OCI-LY1 (cell line): ENCODE measurements at regions not wholly inside any gene's neighbourhood (a gene's known extent, or its start where the extent isn't known, plus 50 kb on each side); places are given as distances from the start of the nearest gene placed in this dataset.

Experiments
- H2AFZ ChIP-seq: fragments of 200-600 bp; sonication (generic), shearing (Covaris generic); 2 replicates; pipeline ENCODE4 v1.6.0; 2014; ENCODE audit warnings: antibody characterized with exemption, mild to moderate bottlenecking, low read length
- H3F3A ChIP-seq: fragments of 200-600 bp; sonication (generic), shearing (Covaris generic); 2 replicates; pipeline ENCODE4 v1.6.0; 2014; ENCODE audit warnings: mild to moderate bottlenecking, antibody characterized with exemption, low read length, moderate library complexity; ENCODE audit not compliant: insufficient read depth
- H3K27ac ChIP-seq: fragments of 200-600 bp; sonication (generic); 2 replicates; pipeline ENCODE4 v1.5.1; 2014; ENCODE audit warnings: low read length, mixed run types, mild to moderate bottlenecking, low read depth; ENCODE audit not compliant: poor library complexity, severe bottlenecking
- H3K27me3 ChIP-seq: fragments of 200-600 bp; sonication (generic); 2 replicates; pipeline ENCODE4 v1.6.0; 2014; ENCODE audit warnings: antibody characterized with exemption, mild to moderate bottlenecking, low read length, moderate library complexity; ENCODE audit not compliant: insufficient read depth
- H3K36me3 ChIP-seq: fragments of 200-600 bp; sonication (generic); 2 replicates; pipeline ENCODE4 v1.6.1; 2014; ENCODE audit warnings: mild to moderate bottlenecking, antibody characterized with exemption, low read length, moderate library complexity, mixed read lengths; ENCODE audit not compliant: insufficient read depth
- H3K4me1 ChIP-seq: fragments of 200-600 bp; sonication (generic); 2 replicates; pipeline ENCODE4 v1.5.1; 2014; ENCODE audit warnings: mild to moderate bottlenecking, low read length, moderate library complexity; ENCODE audit not compliant: insufficient read depth, severe bottlenecking
- H3K4me2 ChIP-seq: fragments of 200-600 bp; sonication (generic), shearing (Covaris generic); 2 replicates; pipeline ENCODE4 v1.6.1; 2014; ENCODE audit warnings: low read length
- H3K4me3 ChIP-seq: fragments of 200-600 bp; sonication (generic); 2 replicates; pipeline ENCODE4 v1.5.1; 2014; ENCODE audit warnings: low read length, low read depth, mild to moderate bottlenecking, mixed read lengths; ENCODE audit not compliant: poor library complexity, severe bottlenecking
- H3K79me2 ChIP-seq: fragments of 200-600 bp; shearing (Covaris generic); 2 replicates; pipeline ENCODE4 v1.6.1; 2016; ENCODE audit warnings: mixed run types, low read length, mixed read lengths; ENCODE audit not compliant: insufficient read depth
- H3K9ac ChIP-seq: fragments of 200-600 bp; sonication (generic), shearing (Covaris generic); 2 replicates; pipeline ENCODE4 v1.6.1; 2014; ENCODE audit warnings: mild to moderate bottlenecking, low read length, mixed read lengths
- H3K9me2 ChIP-seq: fragments of 200-600 bp; sonication (generic), shearing (Covaris generic); 2 replicates; pipeline ENCODE4 v1.6.1; 2014; ENCODE audit warnings: low read depth, mild to moderate bottlenecking, low read length, mixed read lengths
- H3K9me3 ChIP-seq: fragments of 200-600 bp; shearing (Covaris generic); 2 replicates; pipeline ENCODE4 v1.6.1; 2014; ENCODE audit warnings: low read length, mixed read lengths
- H4K20me1 ChIP-seq: fragments of 200-600 bp; sonication (generic), shearing (Covaris generic); 2 replicates; pipeline ENCODE4 v1.6.0; 2016; ENCODE audit warnings: mild to moderate bottlenecking, low read length; ENCODE audit not compliant: insufficient read depth
- EZH2 ChIP-seq: fragments of 200-600 bp; sonication (generic), shearing (Covaris generic); IDR thresholded peaks from 2 replicates; pipeline ENCODE4 v1.8.0; 2017; ENCODE audit warnings: borderline replicate concordance, mixed run types, mild to moderate bottlenecking, antibody characterized with exemption, low read length, moderate library complexity, mixed read lengths
- TF ChIP-seq, protein P1 (sequence below): fragments of 200-600 bp; sonication (generic), shearing (Covaris generic); IDR thresholded peaks from 2 replicates; pipeline ENCODE4 v1.5.1; 2017; ENCODE audit warnings: mild to moderate bottlenecking, antibody characterized with exemption, low read length, moderate library complexity, mixed read lengths

DNA sequence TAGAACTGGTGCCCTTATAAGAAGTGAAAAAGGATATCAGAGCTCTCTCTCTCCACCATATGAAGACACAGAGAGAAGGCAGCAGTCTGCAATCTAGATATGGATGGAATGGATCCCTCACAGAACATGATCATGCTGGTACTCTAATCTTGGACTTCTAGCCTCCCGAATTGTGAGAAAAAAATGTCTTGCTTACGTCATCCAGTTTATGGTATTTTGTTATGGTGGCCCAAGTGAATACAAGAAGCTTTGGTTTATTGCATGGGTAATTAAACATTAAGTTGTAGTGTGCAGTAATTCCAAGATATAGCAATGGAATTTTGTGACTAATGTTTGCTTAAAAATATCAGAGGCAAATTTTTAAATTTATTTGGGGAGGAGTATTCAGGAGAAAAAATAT lies 1667.4 kb upstream of the SLC39A10 start:
- Histone ChIP-seq H3K4me2 (no peak overlapping the region), H3K9me2 (no peaks in the 10 kb centered on the region), H3K27ac (no peak overlapping the region), H3K4me3 (no peak overlapping the region), H2AFZ (no peak overlapping the region), H3K79me2 (no peaks in the 10 kb centered on the region), H3K9ac (no peak overlapping the region), H3K36me3 (no peaks in the 10 kb centered on the region), H3K27me3 (no peaks in the 10 kb centered on the region), H3F3A (no peaks in the 10 kb centered on the region), H3K4me1 (no peaks in the 10 kb centered on the region), H3K9me3 (no peaks in the 10 kb centered on the region), H4K20me1 (no peaks in the 10 kb centered on the region)
- no peak for TF ChIP-seq EZH2
- TF ChIP-seq, protein P1, sequence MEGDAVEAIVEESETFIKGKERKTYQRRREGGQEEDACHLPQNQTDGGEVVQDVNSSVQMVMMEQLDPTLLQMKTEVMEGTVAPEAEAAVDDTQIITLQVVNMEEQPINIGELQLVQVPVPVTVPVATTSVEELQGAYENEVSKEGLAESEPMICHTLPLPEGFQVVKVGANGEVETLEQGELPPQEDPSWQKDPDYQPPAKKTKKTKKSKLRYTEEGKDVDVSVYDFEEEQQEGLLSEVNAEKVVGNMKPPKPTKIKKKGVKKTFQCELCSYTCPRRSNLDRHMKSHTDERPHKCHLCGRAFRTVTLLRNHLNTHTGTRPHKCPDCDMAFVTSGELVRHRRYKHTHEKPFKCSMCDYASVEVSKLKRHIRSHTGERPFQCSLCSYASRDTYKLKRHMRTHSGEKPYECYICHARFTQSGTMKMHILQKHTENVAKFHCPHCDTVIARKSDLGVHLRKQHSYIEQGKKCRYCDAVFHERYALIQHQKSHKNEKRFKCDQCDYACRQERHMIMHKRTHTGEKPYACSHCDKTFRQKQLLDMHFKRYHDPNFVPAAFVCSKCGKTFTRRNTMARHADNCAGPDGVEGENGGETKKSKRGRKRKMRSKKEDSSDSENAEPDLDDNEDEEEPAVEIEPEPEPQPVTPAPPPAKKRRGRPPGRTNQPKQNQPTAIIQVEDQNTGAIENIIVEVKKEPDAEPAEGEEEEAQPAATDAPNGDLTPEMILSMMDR = no peak

DNA sequence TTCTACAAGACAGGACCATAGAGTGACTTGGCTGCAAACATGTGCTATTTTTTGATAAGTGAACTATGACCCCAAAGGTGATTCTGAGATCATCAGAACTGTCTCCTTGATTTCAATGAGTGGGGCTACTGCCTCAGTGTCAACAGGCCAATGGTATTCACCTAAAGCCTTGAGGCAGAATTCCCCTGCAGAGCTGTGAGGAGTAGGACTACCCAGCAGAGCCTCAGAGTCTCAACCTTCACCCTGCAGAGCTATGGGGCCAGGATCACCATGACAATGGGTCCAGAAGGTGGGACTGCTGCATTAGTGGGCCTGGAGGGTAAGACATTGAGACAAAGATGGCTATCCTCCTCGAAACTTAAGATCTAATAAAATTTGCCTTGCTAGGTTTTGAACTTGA lies 1668.2 kb upstream of the SLC39A10 start:
- no peaks in the 10 kb centered on the region for H3K9me3 ChIP-seq
- H3K4me1 ChIP-seq = no peaks in the 10 kb centered on the region
- no peaks in the 10 kb centered on the region for H4K20me1 ChIP-seq
- no peak overlapping the region for H3K9ac ChIP-seq
- H3K27me3 ChIP-seq = no peaks in the 10 kb centered on the region
- no peaks in the 10 kb centered on the region for H3K9me2 ChIP-seq
- H3K27ac ChIP-seq = no peak overlapping the region
- H3K4me3 ChIP-seq = no peak overlapping the region
- TF ChIP-seq, protein P1 = no peak
- H3F3A ChIP-seq = no peaks in the 10 kb centered on the region
- H3K4me2 ChIP-seq = no peak overlapping the region
- no peak overlapping the region for H2AFZ ChIP-seq
- H3K79me2 ChIP-seq = no peaks in the 10 kb centered on the region
- H3K36me3 ChIP-seq = no peaks in the 10 kb centered on the region

DNA sequence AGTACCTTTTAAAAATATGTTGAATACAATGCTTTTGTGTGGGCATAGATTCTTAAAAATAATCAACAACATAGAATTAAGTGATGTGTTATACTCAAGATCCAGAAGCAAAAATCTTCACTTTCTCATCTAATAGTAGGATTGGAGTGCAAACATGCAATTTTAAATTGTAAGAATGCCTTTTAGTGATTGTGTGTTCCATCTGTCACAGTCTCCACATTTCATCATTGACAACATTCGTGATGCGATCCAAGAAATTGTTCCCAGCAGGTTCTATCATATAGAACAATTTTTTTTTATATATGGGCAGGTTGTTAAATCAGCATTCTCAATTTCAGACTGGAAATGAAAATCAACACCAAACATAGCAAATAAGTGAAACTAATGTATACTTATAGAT lies 1671.8 kb upstream of the SLC39A10 start:
- Histone ChIP-seq H3F3A (no peaks in the 10 kb centered on the region), H3K4me3 (no peak overlapping the region), H3K27me3 (no peaks in the 10 kb centered on the region), H3K9ac (no peak overlapping the region), H3K9me2 (no peaks in the 10 kb centered on the region), H3K79me2 (no peaks in the 10 kb centered on the region), H3K36me3 (no peaks in the 10 kb centered on the region), H3K9me3 (no peaks in the 10 kb centered on the region), H2AFZ (no peak overlapping the region), H3K4me1 (no peaks in the 10 kb centered on the region), H3K27ac (no peak overlapping the region), H3K4me2 (no peak overlapping the region), H4K20me1 (no peaks in the 10 kb centered on the region)
- TF ChIP-seq EZH2 = no peak
- TF ChIP-seq, protein P1 = no peak
